Peyer's patch (tissue), 4 donors: ENCODE measurements at regions not wholly inside any gene's neighbourhood (a gene's known extent, or its start where the extent isn't known, plus 50 kb on each side); places are given as distances from the start of the nearest gene placed in this dataset.

Experiments
- DNase-seq, 3 donors: peaks; one replicate each; pipeline ENCODE4 v3.0.0-alpha.2; 2017 to 2019
- H3K27ac ChIP-seq, 4 donors: fragments of 200-600 bp; sonication (generic); one replicate each; pipeline ENCODE4 v1.5.1; 2016 to 2019
- H3K27me3 ChIP-seq, 2 donors: fragments of 200-600 bp; sonication (generic); one replicate each; pipeline ENCODE4 v1.5.1; 2019
- H3K36me3 ChIP-seq, 3 donors: fragments of 200-600 bp; sonication (generic); one replicate each; pipeline ENCODE4 v1.5.1; 2016 to 2019
- H3K4me1 ChIP-seq, 4 donors: fragments of 200-600 bp; sonication (generic); one replicate each; pipeline ENCODE4 v1.5.1; 2016 to 2019
- H3K4me3 ChIP-seq, 4 donors: fragments of 200-600 bp; sonication (generic); 1 replicate in 3 of 4; 2 replicates in 1 of 4; pipeline ENCODE4 v1.5.1; 2016 to 2019; ENCODE audit warnings: mild to moderate bottlenecking in 1 of 4
- H3K9me3 ChIP-seq, 4 donors: fragments of 200-600 bp; sonication (generic); one replicate each; pipeline ENCODE4 v1.5.1; 2016 to 2019; ENCODE audit warnings: mild to moderate bottlenecking in 1 of 4
- POLR2A ChIP-seq, 2 donors: fragments of 450-650 bp; IDR thresholded peaks; one replicate each; pipeline ENCODE4 v1.5.1; 2017; ENCODE audit warnings: antibody characterized with exemption in 2 of 2, mild to moderate bottlenecking in 2 of 2, moderate library complexity in 2 of 2
- TF ChIP-seq, protein P1 (sequence below), 6 experiments: fragments of 450-650 bp in 4 of 6; fragments of 200-600 bp in 2 of 6; sonication (generic) in 1 of 6; IDR thresholded peaks; one replicate each; pipeline ENCODE4 v1.5.1; 2017 to 2019; ENCODE audit warnings: antibody characterized with exemption in 6 of 6, mild to moderate bottlenecking in 3 of 6, moderate library complexity in 1 of 6

DNA sequence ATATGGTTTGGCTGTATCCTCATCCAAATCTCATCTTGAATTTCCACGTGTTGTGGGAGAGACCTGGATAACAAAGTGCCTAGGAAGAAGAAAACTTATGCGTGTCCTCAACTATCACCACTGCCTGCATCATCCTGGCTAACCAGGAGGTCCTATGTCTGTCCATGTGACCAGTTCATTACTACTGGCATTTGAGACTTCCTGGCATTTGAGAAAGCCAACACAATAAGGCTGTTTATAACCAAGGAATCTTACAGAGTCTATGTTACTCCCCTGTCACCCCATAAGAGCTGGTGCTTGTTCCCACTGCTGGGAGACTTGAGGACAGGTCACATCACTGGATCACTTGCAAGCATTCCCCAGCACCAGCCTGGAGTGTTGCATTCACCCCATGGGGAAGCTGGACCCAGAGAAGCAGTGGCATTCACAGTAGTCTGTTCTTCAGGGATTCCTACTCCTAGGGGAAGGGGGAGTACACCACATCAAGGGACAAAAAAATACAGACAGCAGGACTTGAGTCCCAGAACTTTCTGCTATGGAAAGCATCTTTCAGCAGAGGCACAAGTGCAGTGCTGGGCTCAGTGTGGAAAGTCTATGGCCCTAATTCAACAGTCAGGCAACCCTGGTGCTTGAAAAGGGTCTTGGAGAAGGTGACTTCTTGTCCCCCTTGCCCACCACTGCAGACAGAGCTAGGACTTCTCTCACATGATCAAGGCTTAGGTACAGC, 717.1 kb downstream of the SEMA5A start:
- Histone ChIP-seq H3K36me3 (no peaks in the 10 kb centered on the region), H3K4me1 (no peaks in the 10 kb centered on the region), H3K27ac (peak overlapping the region in 1 of 4 donors; percentile 12), H3K9me3 (no peaks in the 10 kb centered on the region), H3K4me3 (no peak overlapping the region), H3K27me3 (no peaks in the 10 kb centered on the region)
- no peak for DNase-seq
- TF ChIP-seq, protein P1, sequence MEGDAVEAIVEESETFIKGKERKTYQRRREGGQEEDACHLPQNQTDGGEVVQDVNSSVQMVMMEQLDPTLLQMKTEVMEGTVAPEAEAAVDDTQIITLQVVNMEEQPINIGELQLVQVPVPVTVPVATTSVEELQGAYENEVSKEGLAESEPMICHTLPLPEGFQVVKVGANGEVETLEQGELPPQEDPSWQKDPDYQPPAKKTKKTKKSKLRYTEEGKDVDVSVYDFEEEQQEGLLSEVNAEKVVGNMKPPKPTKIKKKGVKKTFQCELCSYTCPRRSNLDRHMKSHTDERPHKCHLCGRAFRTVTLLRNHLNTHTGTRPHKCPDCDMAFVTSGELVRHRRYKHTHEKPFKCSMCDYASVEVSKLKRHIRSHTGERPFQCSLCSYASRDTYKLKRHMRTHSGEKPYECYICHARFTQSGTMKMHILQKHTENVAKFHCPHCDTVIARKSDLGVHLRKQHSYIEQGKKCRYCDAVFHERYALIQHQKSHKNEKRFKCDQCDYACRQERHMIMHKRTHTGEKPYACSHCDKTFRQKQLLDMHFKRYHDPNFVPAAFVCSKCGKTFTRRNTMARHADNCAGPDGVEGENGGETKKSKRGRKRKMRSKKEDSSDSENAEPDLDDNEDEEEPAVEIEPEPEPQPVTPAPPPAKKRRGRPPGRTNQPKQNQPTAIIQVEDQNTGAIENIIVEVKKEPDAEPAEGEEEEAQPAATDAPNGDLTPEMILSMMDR (IDR thresholded peaks at IDR 0.05) = no peak
- TF ChIP-seq POLR2A (IDR thresholded peaks at IDR 0.05) = no peak

DNA sequence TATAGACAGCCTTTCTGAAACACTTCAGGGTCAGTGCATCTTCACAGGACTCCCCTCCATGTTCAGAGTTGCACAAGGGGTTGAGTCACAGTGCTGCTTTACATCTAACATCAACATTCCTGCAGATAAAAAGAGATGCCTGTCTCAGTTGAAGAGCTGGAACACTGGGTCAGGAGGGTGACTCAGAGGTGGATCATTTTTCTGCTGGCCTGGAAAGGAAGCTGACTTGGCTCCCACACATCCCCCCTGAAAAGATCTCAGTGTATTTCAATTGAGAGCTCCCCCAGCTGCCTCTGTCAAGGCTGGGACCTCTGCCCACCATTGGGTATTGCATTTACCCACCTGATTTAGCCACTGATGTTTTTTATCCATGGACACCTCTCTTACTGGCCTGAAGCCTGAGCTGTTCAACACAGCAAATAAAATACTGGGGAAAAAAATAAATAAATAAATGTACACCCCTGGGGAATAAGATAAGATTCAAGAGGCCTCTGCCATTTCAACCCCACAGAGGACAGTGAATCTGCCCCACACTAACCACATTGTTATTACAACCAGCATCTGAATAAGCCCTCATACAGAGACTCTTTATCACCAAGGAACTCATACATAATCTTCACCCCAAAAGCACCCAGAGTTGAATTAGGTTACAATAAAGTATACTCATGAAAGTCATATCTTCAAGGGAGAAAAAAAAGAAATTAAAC, 716.4 kb downstream of the SEMA5A start:
- no peak overlapping the region for H3K4me3 ChIP-seq
- no peak for TF ChIP-seq POLR2A (IDR thresholded peaks at IDR 0.05)
- TF ChIP-seq, protein P1 (IDR thresholded peaks at IDR 0.05) = no peak
- no peaks in the 10 kb centered on the region for H3K4me1 ChIP-seq
- H3K36me3 ChIP-seq = no peaks in the 10 kb centered on the region
- H3K27ac ChIP-seq = peak overlapping the region in 1 of 4 donors; percentile 12
- no peaks in the 10 kb centered on the region for H3K27me3 ChIP-seq
- no peak for DNase-seq
- no peaks in the 10 kb centered on the region for H3K9me3 ChIP-seq

DNA sequence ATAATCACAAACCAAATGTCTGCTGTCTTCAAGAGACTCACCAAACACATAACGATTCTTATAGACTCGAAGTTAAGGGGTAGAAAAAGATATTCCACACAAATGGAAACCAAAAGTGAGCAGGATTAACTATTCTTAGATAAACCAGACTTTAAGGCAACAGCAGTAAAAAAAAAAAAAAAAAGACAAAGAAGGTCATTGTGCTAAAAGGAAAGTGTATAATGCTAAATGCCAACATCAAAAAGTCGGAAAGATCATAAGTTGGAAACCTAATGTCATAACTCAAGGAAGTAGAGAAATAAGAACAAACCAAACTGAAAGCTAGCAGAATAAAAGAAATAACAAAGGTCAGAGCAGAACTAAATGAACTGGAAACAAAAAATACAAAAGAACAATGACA, 714.6 kb downstream of the SEMA5A start:
- no peaks in the 10 kb centered on the region for H3K4me1 ChIP-seq
- H3K4me3 ChIP-seq = no peak overlapping the region
- no peaks in the 10 kb centered on the region for H3K36me3 ChIP-seq
- H3K27me3 ChIP-seq = no peaks in the 10 kb centered on the region
- no peaks in the 10 kb centered on the region for H3K9me3 ChIP-seq
- no peak overlapping the region for H3K27ac ChIP-seq
- TF ChIP-seq POLR2A (IDR thresholded peaks at IDR 0.05) = no peak
- TF ChIP-seq, protein P1 (IDR thresholded peaks at IDR 0.05) = no peak
- DNase-seq = no peak

DNA sequence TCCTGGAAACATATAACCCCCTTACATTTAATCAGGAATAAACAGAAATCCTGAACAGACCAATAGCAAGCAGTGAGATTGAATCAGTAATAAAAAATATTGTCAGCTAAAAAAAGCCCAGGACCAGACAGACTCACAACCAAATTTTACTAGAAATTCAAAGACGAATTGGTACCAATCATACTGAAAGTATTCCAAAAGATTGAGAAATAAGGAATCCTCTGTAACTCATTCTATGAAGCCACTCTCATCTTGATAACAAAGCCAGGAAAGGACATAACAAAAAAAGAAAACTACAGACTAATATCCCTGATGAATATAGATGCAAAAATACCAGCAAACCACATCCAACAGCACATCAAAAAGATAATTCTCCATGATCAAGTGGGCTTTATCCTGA, 714.0 kb downstream of the SEMA5A start:
- DNase-seq = no peak
- Histone ChIP-seq H3K4me3 (no peak overlapping the region), H3K27ac (no peak overlapping the region), H3K9me3 (no peaks in the 10 kb centered on the region), H3K4me1 (no peaks in the 10 kb centered on the region), H3K36me3 (no peaks in the 10 kb centered on the region), H3K27me3 (no peaks in the 10 kb centered on the region)
- TF ChIP-seq, protein P1 (IDR thresholded peaks at IDR 0.05) = no peak
- no peak for TF ChIP-seq POLR2A (IDR thresholded peaks at IDR 0.05)

DNA sequence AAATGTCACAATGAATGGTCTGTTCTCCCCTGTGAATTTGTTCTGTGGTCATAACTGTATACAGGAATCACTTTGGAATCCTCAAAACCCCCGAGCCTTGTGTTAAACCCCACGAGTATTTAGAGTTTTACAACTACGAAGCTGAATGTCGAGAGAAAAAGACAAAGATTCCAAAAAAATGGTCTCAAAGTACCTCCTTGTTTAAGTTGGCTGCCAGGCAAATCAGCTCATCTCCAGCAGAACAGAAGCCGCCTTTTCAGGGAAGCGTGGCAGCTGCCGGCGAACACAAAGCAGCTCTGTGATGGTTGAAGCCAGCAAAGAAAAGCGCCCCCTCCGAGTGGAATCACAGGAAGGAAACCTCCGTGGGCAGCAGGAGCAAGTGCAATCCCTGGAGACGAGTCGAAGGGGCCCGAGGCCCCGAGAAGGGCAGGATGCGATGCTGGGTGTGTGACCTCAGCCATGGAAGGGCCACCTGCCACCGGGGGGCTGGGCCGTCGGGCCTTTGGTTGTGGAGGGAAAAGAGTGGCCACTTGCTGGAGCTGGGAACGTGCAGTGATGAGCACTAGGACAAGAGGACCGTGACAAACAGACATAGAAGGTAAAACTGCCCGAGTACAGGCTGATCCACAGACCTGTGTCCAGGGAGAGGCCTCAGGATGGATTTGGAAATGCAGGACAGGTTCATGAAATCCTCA, 706.4 kb downstream of the SEMA5A start:
- no peak overlapping the region for H3K27ac ChIP-seq
- H3K27me3 ChIP-seq = no peaks in the 10 kb centered on the region
- no peaks in the 10 kb centered on the region for H3K4me1 ChIP-seq
- no peak overlapping the region for H3K4me3 ChIP-seq
- no peak for DNase-seq
- TF ChIP-seq, protein P1 (IDR thresholded peaks at IDR 0.05) = no peak
- TF ChIP-seq POLR2A (IDR thresholded peaks at IDR 0.05) = no peak
- peaks cover 0 to 7% (median 0%) of the 10 kb centered on the region in 4 donors for H3K9me3 ChIP-seq
- no peaks in the 10 kb centered on the region for H3K36me3 ChIP-seq
